ENCODE measurements at regions not wholly inside any gene's neighbourhood (a gene's known extent, or its start where the extent isn't known, plus 50 kb on each side); places are given as distances from the start of the nearest gene placed in this dataset.

DNA sequence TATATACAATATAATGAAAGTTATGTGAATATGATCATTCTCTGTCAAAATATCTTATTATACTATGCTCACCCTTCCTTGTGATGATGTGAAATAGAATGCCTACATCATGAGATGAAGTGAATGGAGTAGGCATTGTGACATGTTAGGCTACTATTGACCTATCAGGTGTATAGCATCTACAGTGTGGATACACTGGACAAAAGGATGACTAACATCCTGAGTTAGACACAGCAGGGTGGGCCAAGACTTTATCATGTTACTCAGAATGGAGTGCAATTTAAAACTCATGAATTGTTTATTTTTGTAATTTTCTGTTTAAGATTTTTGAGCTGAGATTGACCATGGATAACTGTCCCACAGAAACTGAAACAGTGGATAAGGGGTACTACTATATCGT lies 53.4 kb upstream of the NAV3 start:
- TF ChIP-seq CTCF (IDR thresholded peaks at IDR 0.05; ENCODE audit: borderline replicate concordance, extremely low read depth, low read length, poor library complexity, severe bottlenecking) (no peak), EZH2 (IDR thresholded peaks at IDR 0.05; ENCODE audit: borderline replicate concordance, low read depth, low read length, severe bottlenecking) (no peak)
